ENCODE measurements at regions not wholly inside any gene's neighbourhood (a gene's known extent, or its start where the extent isn't known, plus 50 kb on each side); places are given as distances from the start of the nearest gene placed in this dataset.

GRCh38 chr2:194591192-194591591, 1065.8 kb upstream of the SLC39A10 start:
- TF ChIP-seq POLR2A (IDR thresholded peaks at IDR 0.05; ENCODE audit: control extremely low read depth in 1 of 2, low read depth in 2 of 2, low read length in 2 of 2) (no peak), SUZ12 (IDR thresholded peaks at IDR 0.05; ENCODE audit: low read length) (no peak), SP2 (IDR thresholded peaks at IDR 0.05; ENCODE audit: low read length) (no peak), RNF2 (IDR thresholded peaks at IDR 0.05; ENCODE audit: borderline replicate concordance, low read depth, low read length, missing control alignments, poor library complexity, severe bottlenecking) (no peak), RFX5 (IDR thresholded peaks at IDR 0.05; ENCODE audit: borderline replicate concordance, low read depth, low read length) (no peak), RAD21 (IDR thresholded peaks at IDR 0.05 in 1 of 2, conservative IDR thresholded peaks at IDR 0.05 in 1 of 2; ENCODE audit: low read depth in 2 of 2, low read length in 2 of 2) (no peak), CTCF (IDR thresholded peaks at IDR 0.05; ENCODE audit: control extremely low read depth in 1 of 3, insufficient read depth in 1 of 3, low read depth in 1 of 3, low read length in 3 of 3) (no peak), FOSL1 (IDR thresholded peaks at IDR 0.05; ENCODE audit: insufficient read depth, low read depth, low read length) (no peak), CHD2 (IDR thresholded peaks at IDR 0.05; ENCODE audit: low read length) (no peak), SRF (IDR thresholded peaks at IDR 0.05; ENCODE audit: low read depth, low read length) (no peak), HDAC6 (IDR thresholded peaks at IDR 0.05; ENCODE audit: low read depth, low read length) (no peak), POLR2AphosphoS5 (IDR thresholded peaks at IDR 0.05; ENCODE audit: low read depth, low read length) (no peak)
